Type B pancreatic cell (in vitro differentiated cells): ENCODE measurements at regions not wholly inside any gene's neighbourhood (a gene's known extent, or its start where the extent isn't known, plus 50 kb on each side); places are given as distances from the start of the nearest gene placed in this dataset.

Experiments
- DNase-seq: peaks from one replicate; pipeline ENCODE4 v3.0.0; 2021; ENCODE audit warnings: mixed read lengths; ENCODE audit not compliant: unreplicated experiment; ENCODE audit errors: extremely low spot score
- H3K27ac Mint-ChIP-seq: 2 replicates; pipeline ENCODE4 v1.8.0; 2021; ENCODE audit warnings: mild to moderate bottlenecking, mixed read lengths
- H3K27me3 Mint-ChIP-seq: 2 replicates; pipeline ENCODE4 v1.8.0; 2021; ENCODE audit warnings: mixed read lengths
- H3K36me3 Mint-ChIP-seq: 2 replicates; pipeline ENCODE4 v1.8.0; 2021; ENCODE audit warnings: mixed read lengths
- H3K4me1 Mint-ChIP-seq: one replicate; pipeline ENCODE4 v1.8.0; 2021; ENCODE audit warnings: mixed read lengths; ENCODE audit not compliant: unreplicated experiment
- H3K4me3 Mint-ChIP-seq: 2 replicates; pipeline ENCODE4 v1.8.0; 2021; ENCODE audit warnings: mild to moderate bottlenecking, mixed read lengths
- H3K9me3 Mint-ChIP-seq: 2 replicates; pipeline ENCODE4 v1.8.0; 2021; ENCODE audit warnings: mixed read lengths
- CTCF ChIP-seq: fragments of 200-600 bp; sonication (generic); conservative IDR thresholded peaks from 2 replicates; pipeline ENCODE4 v1.5.0; 2021; ENCODE audit warnings: antibody characterized with exemption, mild to moderate bottlenecking

GRCh38 chr6:154605178-154605881, 94.8 kb upstream of the CNKSR3 start:
- no peak for TF ChIP-seq CTCF
- no peak overlapping the region for H3K4me3 Mint-ChIP-seq
- DNase-seq = no peak
- no peaks in the 10 kb centered on the region for H3K36me3 Mint-ChIP-seq
- peaks cover 4% of the 10 kb centered on the region for H3K27me3 Mint-ChIP-seq
- no peaks in the 10 kb centered on the region for H3K9me3 Mint-ChIP-seq
- no peak overlapping the region for H3K27ac Mint-ChIP-seq
- peaks cover 9% of the 10 kb centered on the region for H3K4me1 Mint-ChIP-seq

DNA sequence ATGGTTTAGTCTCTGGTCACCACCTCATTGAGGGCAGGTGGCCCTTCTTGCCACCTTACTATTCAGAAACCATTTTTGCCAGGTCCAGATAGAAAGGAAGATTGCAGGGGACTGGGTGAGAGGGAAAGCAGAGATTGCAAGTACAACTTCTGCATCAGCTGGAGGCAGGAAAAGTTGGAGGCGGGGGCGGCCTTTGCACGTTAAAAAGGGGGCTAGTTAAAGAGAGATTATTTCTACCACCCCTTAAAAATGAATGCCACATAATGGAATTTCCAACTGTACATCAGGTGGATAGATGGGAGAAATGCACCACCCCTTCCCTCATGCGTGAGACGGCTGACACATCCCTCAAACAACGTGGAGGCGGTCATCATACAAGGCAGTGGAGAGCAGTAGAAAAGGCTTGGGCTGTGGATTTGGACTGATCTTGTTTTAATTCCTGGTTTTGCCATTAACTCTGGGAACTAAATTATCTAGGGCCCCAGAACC, 95.4 kb upstream of the CNKSR3 start:
- no peak for TF ChIP-seq CTCF
- Mint-ChIP-seq H3K9me3 (no peaks in the 10 kb centered on the region), H3K4me3 (no peak overlapping the region), H3K27me3 (peaks cover 4% of the 10 kb centered on the region), H3K4me1 (peaks cover 11% of the 10 kb centered on the region), H3K36me3 (no peaks in the 10 kb centered on the region), H3K27ac (no peak overlapping the region)
- DNase-seq = no peak

DNA sequence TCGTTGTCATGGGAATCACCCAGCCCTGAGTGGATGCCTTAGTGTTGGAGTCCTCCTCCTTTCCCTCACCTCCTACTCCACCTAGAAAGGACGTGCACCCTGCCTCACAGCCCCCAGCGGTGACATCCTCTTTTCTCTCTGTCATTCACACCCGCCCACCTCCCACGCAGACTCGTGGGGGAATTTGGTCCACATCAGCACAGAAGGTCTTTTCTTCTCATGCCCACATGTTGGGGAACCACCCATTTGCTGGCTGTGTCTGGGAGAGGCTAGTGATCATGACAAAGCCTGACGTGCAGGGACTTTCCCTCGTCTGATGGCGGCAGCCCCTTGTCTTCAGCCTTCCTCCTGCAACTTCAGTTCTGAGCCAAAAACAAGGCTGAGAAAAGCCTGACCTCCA, 96.0 kb upstream of the CNKSR3 start:
- H3K36me3 Mint-ChIP-seq = no peaks in the 10 kb centered on the region
- H3K27me3 Mint-ChIP-seq = peaks cover 4% of the 10 kb centered on the region
- no peak for TF ChIP-seq CTCF
- no peak overlapping the region for H3K27ac Mint-ChIP-seq
- peaks cover 11% of the 10 kb centered on the region for H3K4me1 Mint-ChIP-seq
- no peak overlapping the region for H3K4me3 Mint-ChIP-seq
- H3K9me3 Mint-ChIP-seq = no peaks in the 10 kb centered on the region
- no peak for DNase-seq

GRCh38 chr6:154606860-154607259, 96.4 kb upstream of the CNKSR3 start:
- Mint-ChIP-seq H3K36me3 (no peaks in the 10 kb centered on the region), H3K27ac (no peak overlapping the region), H3K9me3 (no peaks in the 10 kb centered on the region), H3K27me3 (peaks cover 4% of the 10 kb centered on the region), H3K4me1 (peaks cover 9% of the 10 kb centered on the region), H3K4me3 (no peak overlapping the region)
- no peak for DNase-seq
- TF ChIP-seq CTCF = no peak

- no peak for DNase-seq
- Mint-ChIP-seq H3K4me1 (peaks cover 8% of the 10 kb centered on the region), H3K27ac (no peak overlapping the region), H3K9me3 (no peaks in the 10 kb centered on the region), H3K36me3 (no peaks in the 10 kb centered on the region), H3K27me3 (no peaks in the 10 kb centered on the region), H3K4me3 (no peak overlapping the region)
- no peak for TF ChIP-seq CTCF
Measured at GRCh38 chr6:154611241-154611640, 100.8 kb upstream of the CNKSR3 start.
